SK-N-SH (cell line): ENCODE measurements at regions not wholly inside any gene's neighbourhood (a gene's known extent, or its start where the extent isn't known, plus 50 kb on each side); places are given as distances from the start of the nearest gene placed in this dataset.

Experiments used
- EZH2phosphoT487 ChIP-seq: fragments of 200-600 bp; sonication (generic); IDR thresholded peaks from 2 replicates; pipeline ENCODE4 v1.6.1; 2017; ENCODE audit warnings: low read depth, mixed run types, mild to moderate bottlenecking, antibody characterized with exemption, moderate library complexity, borderline replicate concordance
- FOSL2 ChIP-seq: IDR thresholded peaks from 2 replicates; pipeline ENCODE4 v1.4.0; 2012; ENCODE audit warnings: low read depth, mild to moderate bottlenecking, moderate library complexity, borderline replicate concordance
- GATA2 ChIP-seq: sonication (generic); formaldehyde crosslinking; IDR thresholded peaks from 2 replicates; pipeline ENCODE4 v1.5.0; 2020; ENCODE audit warnings: mild to moderate bottlenecking, missing genetic modification reagents
- POLR2AphosphoS5 ChIP-seq: IDR thresholded peaks from 2 replicates; pipeline ENCODE4 v1.6.1; 2012; ENCODE audit warnings: low read depth, low read length
- REST ChIP-seq: IDR thresholded peaks from 2 replicates; pipeline ENCODE4 v1.6.1; 2012; ENCODE audit warnings: mild to moderate bottlenecking, low read depth, low read length, moderate library complexity
- RFX5 ChIP-seq: IDR thresholded peaks from 2 replicates; pipeline ENCODE4 v1.6.1; 2012; ENCODE audit warnings: mild to moderate bottlenecking, improper control_type of control experiment, low read length
- TF ChIP-seq, protein P1 (sequence below): fragments of 200-600 bp; sonication (generic); IDR thresholded peaks from 2 replicates; pipeline ENCODE4 v1.6.1; 2017; ENCODE audit warnings: antibody characterized with exemption, mild to moderate bottlenecking, moderate library complexity
- TF ChIP-seq, protein P2 (sequence below): IDR thresholded peaks from 2 replicates; pipeline ENCODE4 v1.4.0; 2012; ENCODE audit warnings: low read depth, borderline replicate concordance
- TF ChIP-seq, protein P3 (sequence below): IDR thresholded peaks from 2 replicates; pipeline ENCODE4 v1.4.0; 2012; ENCODE audit warnings: low read depth

GRCh38 chr20:39107741-39108140 is 145.6 kb downstream of the DHX35 start:
- TF ChIP-seq, protein P1, sequence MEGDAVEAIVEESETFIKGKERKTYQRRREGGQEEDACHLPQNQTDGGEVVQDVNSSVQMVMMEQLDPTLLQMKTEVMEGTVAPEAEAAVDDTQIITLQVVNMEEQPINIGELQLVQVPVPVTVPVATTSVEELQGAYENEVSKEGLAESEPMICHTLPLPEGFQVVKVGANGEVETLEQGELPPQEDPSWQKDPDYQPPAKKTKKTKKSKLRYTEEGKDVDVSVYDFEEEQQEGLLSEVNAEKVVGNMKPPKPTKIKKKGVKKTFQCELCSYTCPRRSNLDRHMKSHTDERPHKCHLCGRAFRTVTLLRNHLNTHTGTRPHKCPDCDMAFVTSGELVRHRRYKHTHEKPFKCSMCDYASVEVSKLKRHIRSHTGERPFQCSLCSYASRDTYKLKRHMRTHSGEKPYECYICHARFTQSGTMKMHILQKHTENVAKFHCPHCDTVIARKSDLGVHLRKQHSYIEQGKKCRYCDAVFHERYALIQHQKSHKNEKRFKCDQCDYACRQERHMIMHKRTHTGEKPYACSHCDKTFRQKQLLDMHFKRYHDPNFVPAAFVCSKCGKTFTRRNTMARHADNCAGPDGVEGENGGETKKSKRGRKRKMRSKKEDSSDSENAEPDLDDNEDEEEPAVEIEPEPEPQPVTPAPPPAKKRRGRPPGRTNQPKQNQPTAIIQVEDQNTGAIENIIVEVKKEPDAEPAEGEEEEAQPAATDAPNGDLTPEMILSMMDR = no peak
- no peak for TF ChIP-seq RFX5
- TF ChIP-seq EZH2phosphoT487 = no peak
- TF ChIP-seq REST = no peak
- TF ChIP-seq POLR2AphosphoS5 = no peak
- TF ChIP-seq, protein P2, sequence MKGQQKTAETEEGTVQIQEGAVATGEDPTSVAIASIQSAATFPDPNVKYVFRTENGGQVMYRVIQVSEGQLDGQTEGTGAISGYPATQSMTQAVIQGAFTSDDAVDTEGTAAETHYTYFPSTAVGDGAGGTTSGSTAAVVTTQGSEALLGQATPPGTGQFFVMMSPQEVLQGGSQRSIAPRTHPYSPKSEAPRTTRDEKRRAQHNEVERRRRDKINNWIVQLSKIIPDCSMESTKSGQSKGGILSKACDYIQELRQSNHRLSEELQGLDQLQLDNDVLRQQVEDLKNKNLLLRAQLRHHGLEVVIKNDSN = no peak
- no peak for TF ChIP-seq GATA2 (CRISPR knock-in tag)
- TF ChIP-seq, protein P3, sequence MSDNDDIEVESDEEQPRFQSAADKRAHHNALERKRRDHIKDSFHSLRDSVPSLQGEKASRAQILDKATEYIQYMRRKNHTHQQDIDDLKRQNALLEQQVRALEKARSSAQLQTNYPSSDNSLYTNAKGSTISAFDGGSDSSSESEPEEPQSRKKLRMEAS = no peak
- no peak for TF ChIP-seq FOSL2
